GM21528 (cell line): ENCODE measurements at regions not wholly inside any gene's neighbourhood (a gene's known extent, or its start where the extent isn't known, plus 50 kb on each side); places are given as distances from the start of the nearest gene placed in this dataset.

Source experiments
- ATAC-seq: cut with Tn5 transposase; IDR thresholded peaks from one replicate; pipeline ENCODE4 v1.9.1; 2021; ENCODE audit warnings: mild to moderate bottlenecking, moderate library complexity; ENCODE audit not compliant: unreplicated experiment, low FRiP score

GRCh38 chr9:118362596-118362995, 658.4 kb downstream of the TLR4 start:
- no peak for ATAC-seq

GRCh38 chr9:118364266-118365106, 660.3 kb downstream of the TLR4 start:
- ATAC-seq: no peak

GRCh38 chr9:118366228-118366627, 662.0 kb downstream of the TLR4 start:
- no peak for ATAC-seq

GRCh38 chr9:118367383-118367782, 663.2 kb downstream of the TLR4 start:
- no peak for ATAC-seq

GRCh38 chr9:118384531-118385100, 680.4 kb downstream of the TLR4 start:
- no peak for ATAC-seq

- peak; percentile 81 for ATAC-seq
These were observed 691.2 kb downstream of the TLR4 start for GRCh38 chr9:118395415-118395814.

GRCh38 chr9:118401546-118401945, 697.3 kb downstream of the TLR4 start:
- no peak for ATAC-seq

- no peak for ATAC-seq
These were observed 710.5 kb downstream of the TLR4 start for GRCh38 chr9:118414676-118415075.

GRCh38 chr9:118418887-118419565, 714.8 kb downstream of the TLR4 start:
- ATAC-seq: no peak

GRCh38 chr9:118419676-118420075, 715.5 kb downstream of the TLR4 start:
- ATAC-seq: no peak

GRCh38 chr9:118422508-118422907, 718.3 kb downstream of the TLR4 start:
- ATAC-seq: no peak

- ATAC-seq: no peak
These were observed 718.8 kb downstream of the TLR4 start for GRCh38 chr9:118423021-118423420.

- no peak for ATAC-seq
These were observed 719.5 kb downstream of the TLR4 start for GRCh38 chr9:118423721-118424120.

- ATAC-seq: no peak
These were observed 722.6 kb downstream of the TLR4 start for GRCh38 chr9:118426772-118427171.

GRCh38 chr9:118438810-118439209, 734.6 kb downstream of the TLR4 start:
- no peak for ATAC-seq

- no peak for ATAC-seq
These were observed 735.2 kb downstream of the TLR4 start for GRCh38 chr9:118439441-118439840.

- no peak for ATAC-seq
These were observed 740.2 kb downstream of the TLR4 start for GRCh38 chr9:118444403-118444802.

GRCh38 chr9:118446943-118447639, 742.9 kb downstream of the TLR4 start:
- no peak for ATAC-seq

GRCh38 chr9:118449554-118449953, 745.4 kb downstream of the TLR4 start:
- no peak for ATAC-seq

GRCh38 chr9:118455259-118455658, 751.1 kb downstream of the TLR4 start:
- ATAC-seq: no peak

- ATAC-seq: no peak
These were observed 751.6 kb downstream of the TLR4 start for GRCh38 chr9:118455788-118456187.
